H9 (cell line): ENCODE measurements at regions not wholly inside any gene's neighbourhood (a gene's known extent, or its start where the extent isn't known, plus 50 kb on each side); places are given as distances from the start of the nearest gene placed in this dataset.
"Not testable (repeated sequence)": the region's sequence is repeated elsewhere in the genome, so short reads cannot be mapped to it uniquely, and the experiment has no call there.

Source experiments
- DNase-seq: peaks from one replicate; pipeline ENCODE4 v3.0.0-alpha.2; 2017
- H2AFZ ChIP-seq: one replicate; pipeline ENCODE4 v1.6.1; 2013; ENCODE audit warnings: mild to moderate bottlenecking, low read length, control low read depth, moderate library complexity
- H2AK5ac ChIP-seq: 2 replicates; pipeline ENCODE4 v1.6.1; 2013; ENCODE audit warnings: low read length, control low read depth, mixed read lengths; ENCODE audit not compliant: insufficient read length
- H2BK120ac ChIP-seq: one replicate; pipeline ENCODE4 v1.6.1; 2013; ENCODE audit warnings: low read depth, mild to moderate bottlenecking, low read length, control low read depth, inconsistent platforms; ENCODE audit not compliant: poor library complexity, severe bottlenecking
- H2BK12ac ChIP-seq: 2 replicates; pipeline ENCODE4 v1.6.1; 2013; ENCODE audit warnings: low read length, control low read depth, mixed read lengths, low read depth; ENCODE audit not compliant: insufficient read length
- H2BK15ac ChIP-seq: 2 replicates; pipeline ENCODE4 v1.6.1; 2013; ENCODE audit warnings: low read depth, low read length, control low read depth
- H2BK20ac ChIP-seq: one replicate; pipeline ENCODE4 v1.6.1; 2013; ENCODE audit warnings: low read depth, mild to moderate bottlenecking, low read length, control low read depth, inconsistent platforms; ENCODE audit not compliant: poor library complexity, severe bottlenecking
- H2BK5ac ChIP-seq: 2 replicates; pipeline ENCODE4 v1.6.1; 2013; ENCODE audit warnings: low read length, control low read depth, mixed read lengths; ENCODE audit not compliant: insufficient read length
- H3K14ac ChIP-seq: 2 replicates; pipeline ENCODE4 v1.6.1; 2013; ENCODE audit warnings: low read length, control low read depth; ENCODE audit not compliant: insufficient read depth
- H3K18ac ChIP-seq: 2 replicates; pipeline ENCODE4 v1.6.1; 2013; ENCODE audit warnings: low read depth, mild to moderate bottlenecking, mixed read lengths, low read length, control low read depth; ENCODE audit not compliant: insufficient read length
- H3K23ac ChIP-seq: 2 replicates; pipeline ENCODE4 v1.6.1; 2013; ENCODE audit warnings: low read length, control low read depth, mixed read lengths, low read depth; ENCODE audit not compliant: insufficient read length
- H3K23me2 ChIP-seq: 2 replicates; pipeline ENCODE4 v1.6.1; 2013; ENCODE audit warnings: low read depth, mild to moderate bottlenecking, mixed read lengths, low read length, control low read depth; ENCODE audit not compliant: insufficient read length, poor library complexity, severe bottlenecking
- H3K27ac ChIP-seq: 2 replicates; pipeline ENCODE4 v1.5.1; 2013; ENCODE audit warnings: low read length, control low read depth, mixed read lengths, low read depth; ENCODE audit not compliant: insufficient read length
- H3K27me3 ChIP-seq: 2 replicates; pipeline ENCODE4 v1.6.1; 2013; ENCODE audit warnings: low read length, control low read depth, inconsistent platforms; ENCODE audit not compliant: insufficient read depth
- H3K4ac ChIP-seq: 2 replicates; pipeline ENCODE4 v1.6.1; 2013; ENCODE audit warnings: low read depth, mild to moderate bottlenecking, control low read depth, inconsistent platforms, low read length, moderate library complexity
- H3K4me1 ChIP-seq: 2 replicates; pipeline ENCODE4 v1.6.1; 2013; ENCODE audit warnings: low read length, control low read depth, inconsistent platforms; ENCODE audit not compliant: insufficient read depth
- H3K4me2 ChIP-seq: 2 replicates; pipeline ENCODE4 v1.6.1; 2013; ENCODE audit warnings: low read length, control low read depth, mixed read lengths; ENCODE audit not compliant: insufficient read length, insufficient read depth
- H3K56ac ChIP-seq: 2 replicates; pipeline ENCODE4 v1.6.1; 2013; ENCODE audit warnings: low read depth, mild to moderate bottlenecking, mixed read lengths, low read length, control low read depth; ENCODE audit not compliant: insufficient read length
- H3K79me1 ChIP-seq: 2 replicates; pipeline ENCODE4 v1.6.1; 2013; ENCODE audit warnings: low read depth, mild to moderate bottlenecking, moderate library complexity, low read length, control low read depth, inconsistent platforms; ENCODE audit not compliant: insufficient read depth, poor library complexity, severe bottlenecking
- H3K79me2 ChIP-seq: 2 replicates; pipeline ENCODE4 v1.6.1; 2013; ENCODE audit warnings: low read length, control low read depth, inconsistent platforms; ENCODE audit not compliant: insufficient read depth
- H3K9ac ChIP-seq: 2 replicates; pipeline ENCODE4 v1.6.1; 2013; ENCODE audit warnings: low read length, control low read depth, mixed read lengths; ENCODE audit not compliant: insufficient read length; ENCODE audit errors: extremely low read depth
- H3K9me3 ChIP-seq: one replicate; pipeline ENCODE4 v1.6.1; 2013; ENCODE audit warnings: low read depth, low read length, inconsistent platforms; ENCODE audit not compliant: control insufficient read depth
- H3T11ph ChIP-seq: one replicate; pipeline ENCODE4 v1.6.1; 2013; ENCODE audit warnings: mild to moderate bottlenecking, low read length, control low read depth, inconsistent platforms
- H4K20me1 ChIP-seq: one replicate; pipeline ENCODE4 v1.6.1; 2013; ENCODE audit not compliant: control insufficient read depth, insufficient read length, insufficient read depth
- H4K5ac ChIP-seq: 2 replicates; pipeline ENCODE4 v1.6.1; 2013; ENCODE audit warnings: low read depth, mild to moderate bottlenecking, mixed read lengths, low read length, control low read depth; ENCODE audit not compliant: insufficient read length
- H4K8ac ChIP-seq: replicated peaks from 2 replicates; pipeline ENCODE4 v1.6.1; 2013; ENCODE audit warnings: low read length, control low read depth, mixed read lengths, low read depth; ENCODE audit not compliant: insufficient read length
- H4K91ac ChIP-seq: 2 replicates; pipeline ENCODE4 v1.6.1; 2013; ENCODE audit warnings: low read depth, mild to moderate bottlenecking, moderate library complexity, mixed read lengths, low read length, control low read depth; ENCODE audit not compliant: insufficient read length
- H3K27ac Mint-ChIP-seq, 3 experiments: 2 replicates in 2 of 3; 3 replicates in 1 of 3; pipeline ENCODE4 v1.8.0; 2020 to 2021; ENCODE audit warnings: mixed read lengths in 3 of 3, mild to moderate bottlenecking in 1 of 3, moderate library complexity in 1 of 3
- H3K27me3 Mint-ChIP-seq: 2 replicates; pipeline ENCODE4 v1.8.0; 2021; ENCODE audit warnings: low read depth, mild to moderate bottlenecking, moderate library complexity, mixed read lengths
- H3K36me3 Mint-ChIP-seq, 3 experiments: 2 replicates in 2 of 3; 3 replicates in 1 of 3; pipeline ENCODE4 v1.8.0; 2020 to 2021; ENCODE audit warnings: low read depth in 3 of 3, mixed read lengths in 3 of 3; ENCODE audit not compliant: insufficient read depth in 1 of 3
- H3K4me1 Mint-ChIP-seq, 2 experiments: 2 replicates each; pipeline ENCODE4 v1.8.0; 2020; ENCODE audit warnings: mixed read lengths in 2 of 2
- H3K4me3 Mint-ChIP-seq, 2 experiments: 2 replicates in 1 of 2; 3 replicates in 1 of 2; pipeline ENCODE4 v1.8.0; 2020 to 2021; ENCODE audit warnings: mild to moderate bottlenecking in 2 of 2, mixed read lengths in 2 of 2, moderate library complexity in 1 of 2
- H3K9me3 Mint-ChIP-seq, 2 experiments: 2 replicates in 1 of 2; 3 replicates in 1 of 2; pipeline ENCODE4 v1.8.0; 2020; ENCODE audit warnings: mild to moderate bottlenecking in 2 of 2, mixed read lengths in 2 of 2, moderate library complexity in 1 of 2
- CTCF ChIP-seq: fragments of 200-600 bp; sonication (generic); conservative IDR thresholded peaks from 3 replicates; pipeline ENCODE4 v1.8.0; 2021; ENCODE audit warnings: antibody characterized with exemption, mild to moderate bottlenecking
- WGBS: extraction: QIAGEN DNeasy Blood & Tissue Kit; methylation state at CpG from one replicate; pipeline ENCODE4 v1.1.7; 2013; ENCODE audit warnings: missing lambda C conversion rate, low lambda C conversion rate, mixed read lengths; ENCODE audit not compliant: insufficient read length; ENCODE audit errors: extremely low coverage; 5-methylcytosine and 5-hydroxymethylcytosine counted together

GRCh38 chr13:67462098-67462497 lies 232.0 kb upstream of the PCDH9 start:
- H3K27me3 Mint-ChIP-seq: no peaks in the 10 kb centered on the region
- no peak overlapping the region for H3K27ac ChIP-seq
- H3K36me3 Mint-ChIP-seq: no peaks in the 10 kb centered on the region
- no peak overlapping the region for H2BK12ac ChIP-seq
- no peak overlapping the region for H4K5ac ChIP-seq
- no peak for TF ChIP-seq CTCF
- no peaks in the 10 kb centered on the region for H3K9me3 ChIP-seq
- H4K20me1 ChIP-seq: no peaks in the 10 kb centered on the region
- peaks cover 0 to 4% of the 10 kb centered on the region in 2 experiments; a peak in 2 of 4 replicates for H3K4me1 Mint-ChIP-seq
- no peak overlapping the region for H3K27ac Mint-ChIP-seq
- no peak overlapping the region for H3T11ph ChIP-seq
- H2AFZ ChIP-seq: no peak overlapping the region
- no peak overlapping the region for H2AK5ac ChIP-seq
- H3K14ac ChIP-seq: no peak overlapping the region
- no peaks in the 10 kb centered on the region for H3K9me3 Mint-ChIP-seq
- no peak overlapping the region for H2BK20ac ChIP-seq
- no peak overlapping the region for H3K9ac ChIP-seq
- no peak overlapping the region for H3K18ac ChIP-seq
- no peak overlapping the region for H3K4me3 Mint-ChIP-seq
- H3K79me1 ChIP-seq: no peaks in the 10 kb centered on the region
- H2BK5ac ChIP-seq: no peak overlapping the region
- no peak overlapping the region for H2BK15ac ChIP-seq
- no peaks in the 10 kb centered on the region for H3K27me3 ChIP-seq
- no peak for DNase-seq
- H4K8ac ChIP-seq: no peak overlapping the region
- H4K91ac ChIP-seq: no peak overlapping the region
- no peak overlapping the region for H3K4ac ChIP-seq
- no peaks in the 10 kb centered on the region for H3K23me2 ChIP-seq
- peaks cover 2% of the 10 kb centered on the region; the same call in 1 of the 2 replicates for H3K4me1 ChIP-seq
- no peak overlapping the region for H3K23ac ChIP-seq
- H3K56ac ChIP-seq: no peak overlapping the region
- H3K4me2 ChIP-seq: no peak overlapping the region
- WGBS: no CpG with 5 or more reads among the region's 1 CpG
- H3K79me2 ChIP-seq: no peaks in the 10 kb centered on the region
- H2BK120ac ChIP-seq: no peak overlapping the region

- H3K18ac ChIP-seq, H3K27ac ChIP-seq, H3K23ac ChIP-seq, H3K27me3 Mint-ChIP-seq, H3K23me2 ChIP-seq, H3K79me2 ChIP-seq, H3T11ph ChIP-seq, H2BK15ac ChIP-seq, H3K4me2 ChIP-seq, H3K4me1 Mint-ChIP-seq, H2BK120ac ChIP-seq, H3K56ac ChIP-seq, H3K4me3 Mint-ChIP-seq, H4K91ac ChIP-seq, H2BK12ac ChIP-seq, H3K27me3 ChIP-seq, H2AFZ ChIP-seq, H4K8ac ChIP-seq, DNase-seq, H2BK20ac ChIP-seq, H3K4ac ChIP-seq, H3K14ac ChIP-seq, H3K27ac Mint-ChIP-seq, H4K5ac ChIP-seq, H3K9me3 ChIP-seq, H3K4me1 ChIP-seq, H4K20me1 ChIP-seq, H3K79me1 ChIP-seq, H2BK5ac ChIP-seq, H3K9ac ChIP-seq, H2AK5ac ChIP-seq: not testable (repeated sequence)
- peaks cover 0 to 12% (median 5%) of the 10 kb centered on the region in 3 experiments; a peak in 3 of 7 replicates for H3K36me3 Mint-ChIP-seq
- no CpG with 5 or more reads among the region's 8 CpGs for WGBS
- H3K9me3 Mint-ChIP-seq: peaks cover 15 to 19% of the 10 kb centered on the region in 2 experiments
Measured at GRCh38 chr13:67452526-67452925, 222.4 kb upstream of the PCDH9 start.
